Globus pallidus (tissue), 1 donor: ENCODE measurements at regions not wholly inside any gene's neighbourhood (a gene's known extent, or its start where the extent isn't known, plus 50 kb on each side); places are given as distances from the start of the nearest gene placed in this dataset.
"Not testable (repeated sequence)": the region's sequence is repeated elsewhere in the genome, so short reads cannot be mapped to it uniquely, and the experiment has no call there.

Experiments used
- DNase-seq: peaks from one replicate; pipeline ENCODE4 v3.0.0-alpha.2; 2015; ENCODE audit warnings: low spot score

DNA sequence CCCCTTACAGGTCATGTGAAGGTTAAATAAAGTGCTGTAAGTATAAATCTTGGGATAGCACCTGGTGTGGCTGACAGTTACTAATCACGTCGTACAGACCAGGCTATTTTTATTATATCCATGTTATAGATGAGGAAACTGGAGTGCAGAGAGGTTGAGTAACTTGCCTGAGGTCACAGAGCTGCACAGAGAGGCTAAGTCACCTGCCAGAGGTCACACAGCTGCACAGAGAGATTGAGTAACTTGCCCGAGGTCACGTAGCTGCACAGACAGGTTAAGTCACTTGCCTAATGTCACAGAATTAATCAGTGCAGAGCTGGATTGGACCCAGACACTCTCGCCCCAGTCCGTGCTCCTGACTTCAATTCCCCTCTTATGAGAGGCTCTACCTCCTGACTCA lies 171.5 kb downstream of the NUP210 start:
- DNase-seq = no peak

DNA sequence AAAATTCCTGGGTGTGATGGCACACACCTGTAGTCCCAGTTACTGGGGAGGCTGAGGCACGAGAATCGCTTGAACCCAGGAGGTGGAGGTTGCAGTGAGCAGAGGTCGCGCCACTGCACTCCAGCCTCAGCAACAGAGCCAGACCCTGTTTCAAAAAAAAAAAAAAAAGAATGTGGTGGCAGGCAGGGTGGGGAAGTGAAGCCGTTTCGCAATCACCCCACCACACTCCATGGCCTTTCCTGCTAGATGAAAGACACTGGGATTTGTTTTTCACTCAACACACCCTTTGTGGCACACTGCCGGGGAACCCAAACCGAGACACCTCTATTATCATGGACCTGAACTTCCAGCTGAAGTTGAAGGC lies 172.4 kb upstream of the IQSEC1 start:
- DNase-seq = no peak

DNA sequence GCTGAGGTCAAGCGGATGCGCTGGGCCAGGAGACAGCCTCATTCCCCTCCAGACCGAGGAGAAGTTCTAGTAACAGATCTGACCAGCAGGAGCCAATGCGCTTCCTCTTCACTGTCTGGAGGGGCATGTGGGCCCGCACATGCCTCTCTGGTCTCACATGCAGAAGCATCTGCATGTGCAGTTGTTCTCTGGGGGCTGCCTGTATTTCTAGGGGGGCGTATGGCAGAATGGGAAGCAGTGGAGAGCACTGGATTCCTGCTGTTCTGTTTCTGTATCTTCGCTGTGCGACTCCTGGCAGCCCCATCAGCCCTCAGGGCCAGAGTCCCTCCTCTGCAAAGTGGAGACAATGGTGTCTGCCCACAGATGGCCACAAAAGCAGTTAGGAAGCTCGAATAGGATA lies 170.4 kb upstream of the IQSEC1 start:
- no peak for DNase-seq

DNA sequence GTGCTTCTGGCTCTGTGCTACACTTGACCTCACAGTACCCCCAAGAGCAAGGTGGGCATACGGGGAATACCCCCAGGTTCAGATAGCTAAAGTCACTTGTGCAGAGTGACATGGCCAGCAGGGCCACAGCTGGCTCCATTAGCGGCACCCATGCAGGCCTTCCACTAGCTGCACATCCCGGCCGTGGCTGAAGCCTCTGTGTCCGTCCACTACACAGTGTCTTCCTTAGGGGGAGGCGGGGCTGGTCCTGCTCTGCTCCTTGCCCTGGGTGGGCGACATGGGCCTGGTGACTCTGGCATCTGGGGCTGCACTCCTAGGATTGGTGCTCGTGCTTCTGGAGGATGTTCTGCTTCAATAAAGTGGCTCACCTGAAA lies 169.1 kb upstream of the IQSEC1 start:
- no peak for DNase-seq

DNA sequence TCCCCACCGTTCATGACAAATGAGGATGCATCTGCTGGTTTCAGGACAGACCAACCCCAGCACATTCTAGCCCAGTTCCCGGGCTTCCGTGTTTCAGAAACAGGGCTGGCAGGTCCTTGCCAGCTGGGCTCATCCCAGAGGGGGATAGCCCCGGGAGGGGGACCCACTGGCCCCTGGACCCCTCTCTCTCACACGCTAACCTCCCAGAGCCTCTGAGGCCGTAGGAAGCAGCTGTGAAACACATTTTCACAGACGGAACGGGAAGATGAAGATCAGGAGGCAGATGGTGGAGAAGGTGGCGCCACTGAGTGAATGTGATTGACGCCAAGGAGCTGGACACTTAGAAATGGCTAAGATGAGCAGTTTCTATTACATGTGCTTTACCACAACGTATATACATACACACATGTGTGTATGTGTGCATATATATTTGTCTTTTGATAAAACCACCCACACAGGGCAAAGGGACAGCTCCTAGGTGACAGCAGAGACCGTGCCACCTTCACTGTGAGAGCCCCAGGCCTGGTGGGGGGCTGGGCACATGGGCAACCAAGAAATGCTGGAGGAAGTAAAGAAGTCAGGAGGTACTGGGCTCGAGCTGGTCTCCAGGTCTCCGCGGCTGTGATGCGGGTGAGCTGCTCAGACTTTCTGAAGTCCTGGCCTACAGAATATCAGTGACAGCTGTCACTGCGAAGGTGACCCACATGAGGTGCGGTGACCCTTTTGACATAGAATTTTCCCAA lies 168.6 kb upstream of the IQSEC1 start:
- DNase-seq = no peak

DNA sequence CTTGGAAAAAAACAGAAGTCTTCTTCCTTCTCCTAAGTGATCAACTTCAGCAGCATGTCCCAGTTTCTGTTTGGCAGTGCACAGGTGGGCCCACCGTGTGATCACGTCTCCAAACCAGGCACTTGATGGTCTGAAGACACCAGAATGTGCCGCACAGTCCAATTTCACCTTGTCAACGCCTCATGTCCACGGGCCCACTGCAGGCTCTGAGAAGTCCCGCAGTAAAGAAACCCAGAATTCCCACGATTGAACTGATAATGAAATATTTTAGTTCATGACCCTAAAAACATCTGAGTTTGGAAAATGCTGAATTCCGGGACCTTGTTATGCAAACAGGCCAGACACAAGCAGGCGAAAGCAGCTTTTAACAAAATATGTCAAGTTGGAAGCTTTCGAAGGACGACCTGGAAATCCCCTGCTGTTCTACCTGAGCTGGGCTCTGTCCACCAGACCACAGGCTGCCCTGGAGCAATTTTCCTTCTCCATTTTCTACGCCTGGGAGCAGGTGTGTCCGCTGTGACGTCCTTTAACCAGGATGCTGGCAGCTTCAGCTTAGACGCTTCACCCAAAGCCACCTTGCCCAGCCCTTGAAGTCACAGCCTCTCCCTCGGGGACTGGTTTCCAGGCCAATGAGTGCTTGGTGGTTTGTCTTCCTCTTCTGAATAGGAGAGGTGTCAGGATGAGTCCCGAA lies 167.8 kb upstream of the IQSEC1 start:
- DNase-seq = no peak

DNA sequence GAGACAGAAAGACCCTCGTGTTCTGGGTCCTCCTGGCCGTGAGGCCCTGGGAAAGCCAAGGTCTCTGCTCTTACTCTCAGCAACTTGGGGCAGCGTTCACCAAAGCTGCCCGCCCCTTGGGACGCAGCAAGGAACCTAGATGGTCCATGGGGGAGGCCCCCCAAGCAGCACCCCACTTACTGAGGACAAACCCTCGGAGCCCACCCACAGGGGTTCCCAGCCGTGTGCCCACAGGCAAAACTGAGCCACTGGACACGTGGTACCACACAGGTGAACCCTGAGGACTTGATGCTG lies 166.2 kb upstream of the IQSEC1 start:
- DNase-seq = no peak

DNA sequence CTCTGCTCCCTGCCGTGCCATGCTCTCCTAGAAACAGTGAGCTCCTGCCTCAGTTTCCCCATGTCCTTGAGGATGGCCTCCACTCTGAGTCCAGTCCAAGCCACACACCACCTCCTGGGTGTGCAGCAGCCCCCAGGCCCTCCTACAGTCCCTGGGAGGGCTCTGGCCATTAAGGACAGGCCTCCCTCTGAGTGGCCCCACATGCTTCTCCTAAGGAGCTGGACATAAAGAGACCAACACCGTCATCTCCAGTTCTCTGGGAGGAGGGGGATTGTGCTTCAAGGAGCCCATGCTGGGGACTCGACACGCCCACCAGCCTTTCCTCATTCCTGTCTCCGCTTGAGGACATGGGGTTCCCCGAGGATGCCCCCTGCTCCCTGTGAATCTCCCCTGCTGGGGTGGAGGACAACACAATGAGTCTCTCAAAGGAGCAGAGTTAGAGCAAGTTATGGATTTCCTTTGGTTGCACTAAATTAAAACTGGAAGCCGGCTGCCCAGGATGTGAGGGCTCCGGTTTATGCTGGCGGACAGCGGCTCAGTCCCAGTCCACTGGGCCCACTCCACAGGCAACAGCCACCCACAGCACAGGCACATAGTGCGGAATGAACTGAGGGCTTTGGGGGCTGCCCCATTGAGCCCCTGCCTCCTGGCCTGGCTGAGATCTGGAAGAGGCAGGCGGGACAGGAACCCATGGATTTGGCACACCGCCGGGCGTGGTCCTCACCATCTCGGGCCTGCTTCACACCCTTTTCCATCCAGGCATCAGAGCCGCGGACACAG lies 165.6 kb upstream of the IQSEC1 start:
- no peak for DNase-seq

DNA sequence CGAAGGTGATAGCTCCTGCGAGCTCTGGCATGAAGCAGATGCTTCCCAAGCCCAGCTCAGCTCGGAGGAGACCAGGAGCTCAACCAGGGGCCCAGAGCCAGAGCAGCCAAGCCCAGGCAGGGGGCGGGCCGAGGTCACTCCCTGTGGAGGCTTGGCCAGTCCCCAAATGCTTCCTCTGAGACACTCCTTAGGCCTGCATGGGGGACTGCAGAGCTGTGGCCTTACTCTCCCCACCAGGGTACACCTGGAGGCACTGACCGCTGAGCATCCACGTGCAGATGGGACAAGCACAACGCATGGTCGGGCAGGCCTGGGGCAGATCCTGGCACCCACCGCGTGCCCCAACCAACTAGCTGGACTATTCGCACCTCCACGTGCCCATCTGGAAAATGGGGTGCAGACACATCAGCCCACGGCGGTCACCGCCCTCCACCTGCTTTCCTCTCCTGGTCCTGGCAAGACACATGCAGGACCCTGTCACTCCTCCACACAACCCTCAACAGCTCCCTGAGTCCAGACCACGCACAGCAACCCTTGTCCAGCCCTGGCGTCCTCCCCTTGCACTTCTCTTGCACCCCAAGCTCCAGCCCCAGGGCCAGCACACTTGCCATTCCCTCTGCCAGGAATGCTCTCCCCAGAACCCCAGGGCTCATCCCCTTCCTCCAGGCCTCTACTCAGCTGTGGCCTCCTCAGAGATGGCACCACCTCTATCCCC lies 164.7 kb upstream of the IQSEC1 start:
- DNase-seq = no peak

DNA sequence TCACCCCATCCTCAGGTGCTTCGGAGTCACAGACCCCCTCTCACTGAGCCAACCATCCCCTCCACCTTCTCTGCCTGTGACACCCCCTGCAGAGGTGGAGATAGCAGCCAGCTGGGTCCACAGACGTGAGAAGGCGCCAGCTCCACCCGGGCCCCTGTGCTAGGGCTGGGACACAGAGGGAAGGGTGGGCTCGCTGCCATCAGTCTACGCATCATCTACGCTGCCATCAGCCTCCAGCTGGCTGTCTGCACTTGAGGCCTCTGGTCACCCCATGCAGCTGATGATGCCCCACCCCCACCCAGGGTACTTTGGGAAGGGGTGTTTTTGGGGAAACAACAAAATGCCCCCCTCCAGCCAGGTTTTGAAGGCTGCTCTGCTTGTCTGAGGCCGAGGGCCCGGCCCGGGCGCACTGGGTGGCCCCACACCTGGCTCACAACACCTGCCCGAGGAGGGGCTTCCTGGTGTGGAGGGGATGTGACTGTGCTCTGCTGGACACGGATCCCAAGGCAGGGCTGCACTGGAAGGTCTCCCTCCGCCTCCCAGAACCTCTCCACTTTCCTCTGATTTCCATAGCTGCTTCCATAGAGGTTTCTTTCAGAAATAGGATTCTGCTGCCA lies 163.4 kb upstream of the IQSEC1 start:
- DNase-seq = no peak

DNA sequence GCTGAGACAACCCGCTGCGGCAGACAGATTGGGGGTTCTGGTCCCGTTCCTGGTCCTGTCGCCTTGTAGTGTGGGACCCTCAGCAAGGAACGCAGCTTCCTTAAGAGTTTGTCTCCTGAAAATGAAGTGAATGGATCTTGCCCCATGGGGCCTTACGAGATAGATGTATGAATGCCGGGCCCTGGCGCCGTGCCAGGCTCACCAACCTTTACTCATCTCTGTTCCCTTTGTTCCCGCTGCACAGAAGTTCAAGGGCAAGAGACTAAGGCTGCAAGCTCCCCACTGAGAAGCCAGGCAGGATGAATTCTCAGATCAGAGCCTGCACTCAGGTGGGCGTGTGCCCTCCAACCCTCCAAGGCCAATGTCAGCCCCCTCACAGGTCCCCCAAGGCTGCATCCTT lies 162.7 kb upstream of the IQSEC1 start:
- DNase-seq = no peak

DNA sequence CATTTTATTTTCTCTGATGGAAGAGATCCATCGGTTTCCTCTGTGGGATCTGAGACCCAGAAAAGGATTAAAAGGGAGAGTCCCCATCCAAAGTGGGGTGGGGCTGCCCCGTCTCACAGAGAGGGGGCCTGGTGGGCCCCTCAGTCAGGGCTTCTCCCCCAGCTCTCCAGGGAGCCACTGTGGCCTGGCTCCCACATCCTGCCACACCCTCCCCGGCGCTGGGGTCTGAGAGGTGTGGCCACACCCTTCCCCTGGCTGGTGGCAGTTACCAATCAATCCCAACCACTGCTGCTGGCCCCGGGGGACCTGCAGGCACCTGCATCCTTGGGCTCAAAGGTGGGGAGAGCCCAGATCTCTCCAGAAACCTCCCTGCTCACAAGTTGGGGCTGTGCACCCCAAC lies 161.8 kb upstream of the IQSEC1 start:
- DNase-seq = no peak

DNA sequence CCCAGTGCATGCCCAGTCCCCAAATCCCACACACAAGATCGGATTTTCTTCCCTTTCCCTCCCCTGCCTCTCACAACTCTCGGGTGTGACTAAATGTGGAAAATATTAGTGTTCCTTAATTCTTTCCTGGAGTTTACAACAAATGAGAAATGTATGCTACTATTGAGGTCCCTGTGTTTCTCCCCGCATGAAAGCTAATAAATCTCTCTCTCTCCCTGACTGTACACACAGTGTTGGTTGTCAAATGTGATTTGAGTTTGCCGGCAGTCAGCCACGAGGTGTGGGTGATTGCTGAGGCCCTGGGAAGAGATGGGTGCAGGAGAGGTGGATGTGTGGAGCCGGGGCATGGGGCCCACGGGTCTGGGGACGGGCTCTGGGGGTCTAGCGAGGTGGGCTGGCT lies 161.4 kb upstream of the IQSEC1 start:
- DNase-seq = no peak

DNA sequence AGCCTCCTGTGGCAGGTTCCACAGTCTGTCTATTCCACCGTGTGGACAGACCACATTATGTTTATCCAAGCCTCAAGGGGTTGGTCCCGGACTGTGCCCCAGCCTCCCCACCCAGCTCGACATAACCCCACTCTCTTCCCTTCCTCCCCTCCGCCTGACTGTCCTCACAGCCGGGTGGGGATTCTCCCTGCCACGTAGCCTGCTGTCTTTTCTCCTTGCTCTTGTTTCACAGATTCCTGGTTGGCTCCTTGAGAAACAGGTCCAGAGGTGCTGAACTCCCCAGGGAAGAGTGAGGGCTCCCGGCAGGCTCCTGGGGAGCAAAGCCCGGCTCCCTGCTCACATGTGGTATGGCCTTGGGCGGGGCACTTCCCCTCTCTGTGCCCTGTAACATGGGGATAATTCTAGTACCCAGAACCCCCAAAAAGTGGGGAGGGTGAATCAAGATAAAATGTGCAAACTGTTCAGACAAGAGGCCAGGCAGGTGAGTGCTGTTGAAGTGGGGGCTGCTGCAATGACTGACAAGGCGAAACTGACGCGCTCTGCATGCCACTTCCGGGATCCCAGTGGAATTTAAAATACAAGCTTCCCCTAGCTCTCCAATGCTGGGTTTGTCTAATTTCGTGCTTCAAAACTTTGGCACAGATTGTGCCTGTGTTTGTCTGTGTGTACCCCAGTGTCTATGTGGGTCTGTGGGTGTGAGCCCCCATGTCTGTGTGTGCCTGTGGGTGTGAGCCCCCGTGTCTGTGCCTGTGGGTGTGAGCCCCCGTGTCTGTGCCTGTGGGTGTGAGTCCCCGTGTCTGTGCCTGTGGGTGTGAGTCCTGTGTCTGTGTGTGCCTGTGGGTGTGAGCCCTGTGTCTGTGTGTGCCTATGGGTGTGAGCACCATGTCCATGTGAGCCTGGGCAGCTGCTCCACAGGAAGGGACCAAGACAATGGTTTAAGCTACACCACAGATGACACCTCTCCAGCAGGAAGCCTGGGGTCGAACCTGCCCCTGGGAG lies 160.6 kb upstream of the IQSEC1 start:
- DNase-seq = no peak

DNA sequence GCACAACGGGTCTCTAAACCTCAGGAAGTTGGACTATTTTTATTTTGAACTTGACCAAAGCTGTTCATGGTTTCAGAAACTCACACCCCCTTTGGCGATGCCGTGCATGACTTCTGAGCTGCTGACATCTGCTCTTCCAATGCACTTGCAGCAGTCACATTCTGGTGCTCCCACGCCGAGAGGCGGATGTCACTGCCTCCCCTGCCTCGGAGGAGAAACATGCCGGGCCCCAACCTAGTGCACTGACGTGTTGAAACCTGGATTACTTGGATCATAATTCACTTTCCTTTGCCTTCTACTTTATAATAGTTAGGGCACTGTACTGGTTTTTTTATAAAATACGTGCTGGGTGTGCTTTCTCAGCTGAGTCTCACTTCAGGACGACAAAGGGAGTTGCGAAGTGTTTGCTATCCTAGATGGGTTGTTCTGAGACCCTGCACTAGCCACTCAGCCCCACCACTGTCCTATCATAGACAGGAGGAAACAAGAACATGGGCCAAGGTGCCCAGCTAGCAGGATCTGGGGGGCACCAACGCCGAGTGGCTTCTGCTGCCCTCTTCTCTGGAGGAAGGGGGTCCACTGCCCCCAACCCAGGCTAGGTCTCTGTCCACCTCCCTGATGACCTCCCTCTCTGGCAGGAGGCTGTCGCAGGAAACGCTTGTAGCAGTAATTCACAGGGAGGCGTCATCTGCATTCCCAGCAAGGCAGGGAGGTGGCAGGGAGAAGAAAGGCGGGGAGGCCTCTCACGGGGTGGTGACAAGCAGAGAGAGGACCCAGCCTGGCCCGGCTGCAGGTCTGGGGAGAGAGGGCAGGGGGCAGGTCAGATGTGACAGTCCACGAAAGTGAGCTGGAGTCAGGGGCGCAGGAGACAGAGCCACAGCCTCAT lies 158.8 kb upstream of the IQSEC1 start:
- no peak for DNase-seq

DNA sequence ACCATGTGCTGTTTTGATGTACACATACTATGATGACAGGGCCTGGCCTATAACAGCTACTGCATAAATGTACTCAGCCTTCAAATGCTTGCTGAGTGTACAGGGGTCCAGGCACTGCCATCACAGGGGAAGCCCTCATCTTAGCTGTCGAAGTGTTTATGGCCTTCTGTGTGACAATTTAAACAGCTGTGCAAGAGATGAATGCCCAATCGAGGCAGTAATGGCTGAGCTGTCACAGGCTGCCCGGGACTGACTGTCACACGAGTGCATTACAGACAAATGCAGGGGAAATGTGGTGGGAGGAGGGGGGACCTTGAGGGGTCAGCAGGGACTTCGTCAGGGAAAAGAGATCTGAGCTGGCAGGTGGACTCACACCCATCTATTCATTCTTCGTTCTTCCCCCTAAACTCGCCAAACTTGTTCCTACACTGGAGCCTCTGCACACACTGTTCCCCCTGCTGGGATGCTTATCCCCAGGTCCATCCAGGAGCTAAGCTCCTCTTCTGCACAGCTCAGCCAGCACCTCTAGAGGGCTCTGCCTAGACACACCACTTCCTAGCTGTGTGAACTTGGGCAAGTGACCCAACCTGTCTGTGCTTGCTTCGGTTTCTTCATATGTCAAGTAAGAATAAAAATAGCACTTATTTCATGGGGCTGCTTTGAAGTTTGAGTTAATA lies 156.2 kb upstream of the IQSEC1 start:
- DNase-seq = no peak

DNA sequence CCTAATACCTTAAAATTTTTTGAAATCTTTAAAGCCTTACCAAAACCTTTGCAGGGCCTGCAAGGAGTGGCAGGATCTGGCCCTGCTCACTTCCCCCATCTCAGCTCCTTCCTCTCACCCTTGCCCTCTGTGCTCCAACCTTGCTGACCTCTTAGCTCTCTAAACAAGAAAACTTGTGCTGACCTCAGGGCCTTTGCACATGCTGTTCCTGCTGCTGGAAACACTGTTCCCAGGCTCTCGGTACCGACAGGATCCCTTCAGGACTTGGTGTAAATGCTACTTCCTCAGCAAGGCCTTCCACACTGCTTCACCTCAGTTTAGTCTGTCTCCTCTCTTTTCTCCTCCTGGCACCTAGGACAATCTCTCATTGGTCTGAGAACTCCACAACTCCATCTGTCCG lies 155.4 kb upstream of the IQSEC1 start:
- DNase-seq = no peak

DNA sequence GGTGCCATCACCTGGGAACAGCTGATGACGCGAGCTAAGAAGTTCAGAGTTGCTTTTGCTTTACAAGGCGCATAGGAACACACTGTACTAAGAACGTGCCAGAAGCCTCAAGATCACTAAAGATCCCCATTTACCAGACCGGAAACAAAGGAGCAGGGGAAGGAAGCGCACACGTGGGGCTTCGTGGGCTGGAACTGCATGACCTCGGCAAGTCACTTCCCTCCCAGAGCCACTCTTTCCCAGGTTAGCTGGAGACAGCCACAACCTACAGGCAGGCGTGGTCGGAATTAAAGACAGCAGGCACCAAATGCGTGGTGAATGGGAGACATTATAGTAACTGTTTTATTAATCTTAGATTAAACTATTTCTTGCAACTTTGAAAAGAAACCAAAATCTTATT lies 154.9 kb upstream of the IQSEC1 start:
- DNase-seq = not testable (repeated sequence)
